ENCODE measurements at regions not wholly inside any gene's neighbourhood (a gene's known extent, or its start where the extent isn't known, plus 50 kb on each side); places are given as distances from the start of the nearest gene placed in this dataset.

- no peak for TF ChIP-seq CTCF (IDR thresholded peaks at IDR 0.05)
- peaks cover 42% of the 10 kb centered on the region for H3K4me1 Mint-ChIP-seq (ENCODE audit: low read depth)
- CTCF ChIA-PET, result interaction anchor here (2.2 kb wide), 1 partner anchor 21 kb away, joined by 11 read pairs; no protein-coding TSS in a partner anchor
- H3K36me3 Mint-ChIP-seq (ENCODE audit: low read depth), result peaks cover 13% of the 10 kb centered on the region
- no peaks in the 10 kb centered on the region for H3K27me3 Mint-ChIP-seq
- intact Hi-C loops (cut with micrococcal nuclease), result no loop called here
- H3K4me3 Mint-ChIP-seq, result peak overlapping the region; percentile 4
- no peak for DNase-seq
- ATAC-seq, result peak; percentile 72
- H3K9me3 Mint-ChIP-seq, result no peaks in the 10 kb centered on the region
- peak overlapping the region; percentile 86 for H3K27ac Mint-ChIP-seq
- POLR2A ChIA-PET, result interaction anchor here (0.6 kb wide), 1 partner anchor 170 kb away, joined by 3 read pairs; the partner anchor contains the start of gene SPRYD7
Observed at GRCh38 chr13:50106559-50106958, 91.3 kb downstream of the KCNRG start.

GRCh38 chr13:50107205-50107604, 92.0 kb downstream of the KCNRG start:
- CTCF ChIA-PET, result interaction anchor here (2.2 kb wide), 1 partner anchor 22 kb away, joined by 11 read pairs; no protein-coding TSS in a partner anchor
- peaks cover 13% of the 10 kb centered on the region for H3K36me3 Mint-ChIP-seq (ENCODE audit: low read depth)
- H3K4me3 Mint-ChIP-seq, result no peak overlapping the region
- no peaks in the 10 kb centered on the region for H3K9me3 Mint-ChIP-seq
- H3K27me3 Mint-ChIP-seq, result no peaks in the 10 kb centered on the region
- POLR2A ChIA-PET, result no interaction called here
- ATAC-seq (peak; percentile 42), DNase-seq (no peak)
- peaks cover 40% of the 10 kb centered on the region for H3K4me1 Mint-ChIP-seq (ENCODE audit: low read depth)
- H3K27ac Mint-ChIP-seq, result peak overlapping the region; percentile 86
- intact Hi-C loops (cut with micrococcal nuclease), result no loop called here
- TF ChIP-seq CTCF (IDR thresholded peaks at IDR 0.05), result no peak

GRCh38 chr13:50114961-50115360, 99.7 kb downstream of the KCNRG start:
- Mint-ChIP-seq H3K4me1 (ENCODE audit: low read depth) (peaks cover 11% of the 10 kb centered on the region), H3K4me3 (no peak overlapping the region), H3K27ac (no peak overlapping the region), H3K27me3 (no peaks in the 10 kb centered on the region), H3K9me3 (no peaks in the 10 kb centered on the region), H3K36me3 (ENCODE audit: low read depth) (no peaks in the 10 kb centered on the region)
- ChIA-PET CTCF (interaction anchor here (0.7 to 2.4 kb wide), 3 partner anchors 16 to 797 kb away, joined by 4 to 13 read pairs (median 6); no protein-coding TSS in a partner anchor), POLR2A (interaction anchor here (1.3 to 1.9 kb wide), 2 partner anchors 9 to 33 kb away, joined by 4 to 9 read pairs; no protein-coding TSS in a partner anchor)
- TF ChIP-seq CTCF (IDR thresholded peaks at IDR 0.05), result no peak
- ATAC-seq (no peak), DNase-seq (no peak)
- intact Hi-C loops (cut with micrococcal nuclease), result no loop called here

GRCh38 chr13:50115695-50116094, 100.5 kb downstream of the KCNRG start:
- POLR2A ChIA-PET, result interaction anchor here (0.9 to 1.9 kb wide), 4 partner anchors 8 to 118 kb away, joined by 4 to 9 read pairs (median 6); no protein-coding TSS in a partner anchor
- no peak overlapping the region for H3K4me3 Mint-ChIP-seq
- no peak for TF ChIP-seq CTCF (IDR thresholded peaks at IDR 0.05)
- intact Hi-C loops (cut with micrococcal nuclease), result no loop called here
- no peaks in the 10 kb centered on the region for H3K36me3 Mint-ChIP-seq (ENCODE audit: low read depth)
- DNase-seq (no peak), ATAC-seq (no peak)
- H3K27ac Mint-ChIP-seq, result no peak overlapping the region
- no peaks in the 10 kb centered on the region for H3K9me3 Mint-ChIP-seq
- CTCF ChIA-PET, result interaction anchor here (0.7 to 2.4 kb wide), 3 partner anchors 15 to 796 kb away, joined by 4 to 13 read pairs (median 6); no protein-coding TSS in a partner anchor
- peaks cover 9% of the 10 kb centered on the region for H3K4me1 Mint-ChIP-seq (ENCODE audit: low read depth)
- H3K27me3 Mint-ChIP-seq, result no peaks in the 10 kb centered on the region

- H3K27me3 Mint-ChIP-seq, result no peaks in the 10 kb centered on the region
- no peaks in the 10 kb centered on the region for H3K36me3 Mint-ChIP-seq (ENCODE audit: low read depth)
- no peak overlapping the region for H3K4me3 Mint-ChIP-seq
- intact Hi-C loops (cut with micrococcal nuclease), result no loop called here
- CTCF ChIA-PET, result interaction anchor here (2.3 to 2.4 kb wide), 2 partner anchors 31 to 796 kb away, joined by 6 to 13 read pairs; no protein-coding TSS in a partner anchor
- H3K4me1 Mint-ChIP-seq (ENCODE audit: low read depth), result peaks cover 10% of the 10 kb centered on the region
- no peaks in the 10 kb centered on the region for H3K9me3 Mint-ChIP-seq
- no peak for DNase-seq
- TF ChIP-seq CTCF (IDR thresholded peaks at IDR 0.05), result no peak
- POLR2A ChIA-PET, result interaction anchor here (0.7 to 1.8 kb wide), 2 partner anchors 34 to 35 kb away, joined by 3 to 7 read pairs; no protein-coding TSS in a partner anchor
- no peak for ATAC-seq
- H3K27ac Mint-ChIP-seq, result no peak overlapping the region
Observed at GRCh38 chr13:50116430-50116973, 101.3 kb downstream of the KCNRG start.
